ENCODE measurements at regions not wholly inside any gene's neighbourhood (a gene's known extent, or its start where the extent isn't known, plus 50 kb on each side); places are given as distances from the start of the nearest gene placed in this dataset.

GRCh38 chr4:81521708-81522107, 50.0 kb upstream of the RASGEF1B start:
- H3K27ac ChIP-seq, result no peak overlapping the region
- TF ChIP-seq ZFX (IDR thresholded peaks at IDR 0.05; ENCODE audit: borderline replicate concordance) (no peak), CTCF (IDR thresholded peaks at IDR 0.05) (no peak)

All from 22Rv1 (cell line).